GM12892 (cell line): ENCODE measurements at regions not wholly inside any gene's neighbourhood (a gene's known extent, or its start where the extent isn't known, plus 50 kb on each side); places are given as distances from the start of the nearest gene placed in this dataset.

Experiments
- POLR2A ChIP-seq: IDR thresholded peaks from 2 replicates; pipeline ENCODE4 v1.6.1; 2011; ENCODE audit warnings: low read depth, low read length, control low read depth
- POLR2AphosphoS5 ChIP-seq: IDR thresholded peaks from 2 replicates; pipeline ENCODE4 v1.6.1; 2011; ENCODE audit warnings: low read depth, low read length, control low read depth
- TAF1 ChIP-seq: IDR thresholded peaks from 2 replicates; pipeline ENCODE4 v1.6.1; 2011; ENCODE audit warnings: low read depth, mild to moderate bottlenecking, control low read depth, low read length, borderline replicate concordance

- no peak for TF ChIP-seq TAF1
- no peak for TF ChIP-seq POLR2A
- TF ChIP-seq POLR2AphosphoS5 = no peak
These were observed 221.1 kb upstream of the P2RY1 start for GRCh38 chr3:152613851-152614250.
